ENCODE measurements at regions not wholly inside any gene's neighbourhood (a gene's known extent, or its start where the extent isn't known, plus 50 kb on each side); places are given as distances from the start of the nearest gene placed in this dataset.

GRCh38 chr7:34342387-34342786 lies 315.6 kb upstream of the NPSR1 start:
- TF ChIP-seq ZBTB43 (CRISPR knock-in tag; IDR thresholded peaks at IDR 0.05) (no peak), NBN (IDR thresholded peaks at IDR 0.05; ENCODE audit: low read depth) (no peak), ASH1L (IDR thresholded peaks at IDR 0.05; ENCODE audit: borderline replicate concordance, low read depth, partially characterized antibody) (no peak), BRF2 (IDR thresholded peaks at IDR 0.05; ENCODE audit: borderline replicate concordance, insufficient read depth, insufficient read length) (no peak), CEBPG (CRISPR knock-in tag; IDR thresholded peaks at IDR 0.05) (no peak), CEBPG (tag; conservative IDR thresholded peaks at IDR 0.05 in 1 of 2, IDR thresholded peaks at IDR 0.05 in 1 of 2) (no peak)
- in situ Hi-C loops (cut with MboI) = no loop called here
- Histone ChIP-seq H3K9me3 (replicated peaks; ENCODE audit: control insufficient read depth, insufficient read depth, low read depth, low read length) (no peaks in the 10 kb centered on the region), H3K9ac (ENCODE audit: insufficient read depth in 1 of 2, low read depth in 2 of 2, low read length in 2 of 2) (no peak overlapping the region), H3K27ac (ENCODE audit: extremely low read depth, low read depth, low read length) (no peak overlapping the region), H3K4me1 (replicated peaks in 1 of 2; ENCODE audit: control insufficient read depth in 2 of 2, insufficient read depth in 2 of 2, low read length in 2 of 2) (no peaks in the 10 kb centered on the region), H3K36me3 (ENCODE audit: control insufficient read depth, insufficient read depth, low read length) (no peaks in the 10 kb centered on the region), H3K4me3 (no peak overlapping the region), H4K20me1 (replicated peaks; ENCODE audit: control insufficient read depth, insufficient read depth, low read length) (no peaks in the 10 kb centered on the region), H3K79me2 (ENCODE audit: control insufficient read depth, insufficient read depth, low read length) (no peaks in the 10 kb centered on the region), H3K4me2 (ENCODE audit: insufficient read depth, low read length) (no peak overlapping the region), H2AFZ (ENCODE audit: low read depth, low read length) (no peak overlapping the region), H3K27me3 (ENCODE audit: control insufficient read depth in 2 of 2, insufficient read depth in 2 of 2, low read length in 2 of 2) (no peaks in the 10 kb centered on the region), H3K9me1 (ENCODE audit: control insufficient read depth, insufficient read depth, low read length) (no peaks in the 10 kb centered on the region)
- ChIA-PET CTCF (ENCODE audit: low intra/inter-chr PET ratio) (no interaction called here), POLR2A (interaction anchor here (0.6 kb wide), 1 partner anchor 32 kb away, joined by 3 read pairs; no protein-coding TSS in a partner anchor)
- no peak for ATAC-seq
- no CpG with 5 or more reads among the region's 1 CpG for WGBS (ENCODE audit: insufficient coverage, low coverage, missing lambda C conversion rate)
- no peak for DNase-seq (ENCODE audit: extremely low read depth in 1 of 4, low spot score in 3 of 4)
- intact Hi-C loops (cut with micrococcal nuclease) = no loop called here
- BruUV-seq (replicated peaks) = no TSS peak
- no peak for FAIRE-seq
